Loucy (cell line): ENCODE measurements at regions not wholly inside any gene's neighbourhood (a gene's known extent, or its start where the extent isn't known, plus 50 kb on each side); places are given as distances from the start of the nearest gene placed in this dataset.

Experiments
- H2AFZ ChIP-seq: fragments of 200-600 bp; sonication (generic); 2 replicates; pipeline ENCODE4 v1.6.0; 2016; ENCODE audit warnings: antibody characterized with exemption, mild to moderate bottlenecking, low read length, moderate library complexity
- H3F3A ChIP-seq: fragments of 200-600 bp; 2 replicates; pipeline ENCODE4 v1.6.0; 2016; ENCODE audit warnings: antibody characterized with exemption, low read depth, mild to moderate bottlenecking
- H3K27me3 ChIP-seq: fragments of 200-600 bp; sonication (generic); 2 replicates; pipeline ENCODE4 v1.6.1; 2014; ENCODE audit warnings: low read length, mild to moderate bottlenecking; ENCODE audit not compliant: insufficient read depth, poor library complexity, severe bottlenecking
- H3K36me3 ChIP-seq: fragments of 200-600 bp; sonication (generic); 2 replicates; pipeline ENCODE4 v1.6.1; 2016; ENCODE audit warnings: low read length; ENCODE audit not compliant: insufficient read depth
- H3K4me1 ChIP-seq: fragments of 200-600 bp; sonication (generic); 2 replicates; pipeline ENCODE4 v1.5.1; 2014; ENCODE audit warnings: low read length, mild to moderate bottlenecking; ENCODE audit not compliant: insufficient read depth, poor library complexity, severe bottlenecking
- H3K4me2 ChIP-seq: fragments of 200-600 bp; sonication (generic); 2 replicates; pipeline ENCODE4 v1.6.0; 2014; ENCODE audit warnings: antibody characterized with exemption, low read length, low read depth, mild to moderate bottlenecking; ENCODE audit not compliant: poor library complexity, severe bottlenecking
- H3K4me3 ChIP-seq: fragments of 200-600 bp; sonication (generic); 2 replicates; pipeline ENCODE4 v1.5.1; 2014; ENCODE audit warnings: low read length, mild to moderate bottlenecking, mixed read lengths; ENCODE audit not compliant: poor library complexity, severe bottlenecking
- H3K79me2 ChIP-seq: fragments of 200-600 bp; sonication (generic); 2 replicates; pipeline ENCODE4 v1.6.1; 2014; ENCODE audit warnings: low read length; ENCODE audit not compliant: insufficient read depth
- H3K9ac ChIP-seq: fragments of 200-600 bp; sonication (generic); 2 replicates; pipeline ENCODE4 v1.6.0; 2014; ENCODE audit warnings: mild to moderate bottlenecking, low read depth, low read length, moderate library complexity; ENCODE audit not compliant: poor library complexity, severe bottlenecking
- H3K9me2 ChIP-seq: fragments of 200-600 bp; sonication (generic); replicated peaks from 2 replicates; pipeline ENCODE4 v1.6.1; 2016; ENCODE audit warnings: low read depth, low read length, mixed read lengths
- H3K9me3 ChIP-seq: fragments of 200-600 bp; sonication (generic); 2 replicates; pipeline ENCODE4 v1.6.1; 2014; ENCODE audit warnings: mild to moderate bottlenecking, antibody characterized with exemption, low read length, low read depth; ENCODE audit not compliant: insufficient read depth
- H4K20me1 ChIP-seq: fragments of 200-600 bp; sonication (generic); 2 replicates; pipeline ENCODE4 v1.6.0; 2014; ENCODE audit warnings: antibody characterized with exemption, low read length, mild to moderate bottlenecking; ENCODE audit not compliant: insufficient read depth, poor library complexity, severe bottlenecking
- CTCF ChIP-seq: fragments of 200-600 bp; sonication (generic); conservative IDR thresholded peaks from 2 replicates; pipeline ENCODE4 v1.5.1; 2014; ENCODE audit warnings: mild to moderate bottlenecking, antibody characterized with exemption, low read length
- EZH2phosphoT487 ChIP-seq: fragments of 200-600 bp; IDR thresholded peaks from 2 replicates; pipeline ENCODE4 v1.6.1; 2018; ENCODE audit warnings: antibody characterized with exemption, mild to moderate bottlenecking, moderate library complexity, borderline replicate concordance

GRCh38 chr2:52365946-52366345 is 1334.0 kb upstream of the NRXN1 start:
- H4K20me1 ChIP-seq, result no peaks in the 10 kb centered on the region
- no peak overlapping the region for H3K9ac ChIP-seq
- no peaks in the 10 kb centered on the region for H3K9me2 ChIP-seq
- TF ChIP-seq EZH2phosphoT487 (no peak), CTCF (no peak)
- no peaks in the 10 kb centered on the region for H3K79me2 ChIP-seq
- no peaks in the 10 kb centered on the region for H3K36me3 ChIP-seq
- no peak overlapping the region for H3K4me3 ChIP-seq
- no peaks in the 10 kb centered on the region for H3K9me3 ChIP-seq
- H3F3A ChIP-seq, result no peaks in the 10 kb centered on the region
- no peak overlapping the region for H3K4me2 ChIP-seq
- no peak overlapping the region for H2AFZ ChIP-seq
- H3K27me3 ChIP-seq, result no peaks in the 10 kb centered on the region
- H3K4me1 ChIP-seq, result no peaks in the 10 kb centered on the region

GRCh38 chr2:52356556-52356955 is 1324.6 kb upstream of the NRXN1 start:
- no peaks in the 10 kb centered on the region for H4K20me1 ChIP-seq
- H3K4me3 ChIP-seq, result no peak overlapping the region
- H3K9ac ChIP-seq, result no peak overlapping the region
- H3K27me3 ChIP-seq, result no peaks in the 10 kb centered on the region
- no peaks in the 10 kb centered on the region for H3K9me3 ChIP-seq
- H3K9me2 ChIP-seq, result no peaks in the 10 kb centered on the region
- H3K36me3 ChIP-seq, result no peaks in the 10 kb centered on the region
- no peak overlapping the region for H2AFZ ChIP-seq
- no peaks in the 10 kb centered on the region for H3K4me1 ChIP-seq
- H3K79me2 ChIP-seq, result no peaks in the 10 kb centered on the region
- TF ChIP-seq EZH2phosphoT487 (no peak), CTCF (no peak)
- no peaks in the 10 kb centered on the region for H3F3A ChIP-seq
- H3K4me2 ChIP-seq, result no peak overlapping the region

DNA sequence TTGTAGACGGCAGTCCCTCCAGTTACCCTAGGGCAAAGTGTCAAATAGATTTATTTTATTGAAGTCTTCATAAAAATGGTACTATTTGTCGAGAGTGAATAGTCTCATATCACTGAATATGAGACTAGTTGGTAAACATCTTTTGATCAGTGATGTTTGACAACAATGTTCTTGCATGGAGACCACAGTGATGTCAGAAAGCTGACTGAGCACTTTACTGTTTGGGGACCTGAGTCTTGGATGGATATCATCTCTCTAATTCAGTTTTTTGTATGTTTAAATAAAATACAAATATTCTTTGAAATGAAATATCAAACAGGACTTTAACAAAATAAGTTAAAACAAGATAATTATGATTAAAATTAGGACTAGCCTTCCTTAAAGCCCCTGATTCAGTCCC is 1315.4 kb upstream of the NRXN1 start:
- Histone ChIP-seq H3K27me3 (no peaks in the 10 kb centered on the region), H2AFZ (no peak overlapping the region), H3K79me2 (no peaks in the 10 kb centered on the region), H3K4me3 (no peak overlapping the region), H4K20me1 (no peaks in the 10 kb centered on the region), H3K9me2 (no peaks in the 10 kb centered on the region), H3K4me1 (no peaks in the 10 kb centered on the region), H3K4me2 (no peak overlapping the region), H3K9ac (no peak overlapping the region), H3K36me3 (no peaks in the 10 kb centered on the region), H3F3A (no peaks in the 10 kb centered on the region), H3K9me3 (no peaks in the 10 kb centered on the region)
- TF ChIP-seq CTCF, result no peak
- TF ChIP-seq EZH2phosphoT487, result no peak
